ENCODE measurements at regions not wholly inside any gene's neighbourhood (a gene's known extent, or its start where the extent isn't known, plus 50 kb on each side); places are given as distances from the start of the nearest gene placed in this dataset.

DNA sequence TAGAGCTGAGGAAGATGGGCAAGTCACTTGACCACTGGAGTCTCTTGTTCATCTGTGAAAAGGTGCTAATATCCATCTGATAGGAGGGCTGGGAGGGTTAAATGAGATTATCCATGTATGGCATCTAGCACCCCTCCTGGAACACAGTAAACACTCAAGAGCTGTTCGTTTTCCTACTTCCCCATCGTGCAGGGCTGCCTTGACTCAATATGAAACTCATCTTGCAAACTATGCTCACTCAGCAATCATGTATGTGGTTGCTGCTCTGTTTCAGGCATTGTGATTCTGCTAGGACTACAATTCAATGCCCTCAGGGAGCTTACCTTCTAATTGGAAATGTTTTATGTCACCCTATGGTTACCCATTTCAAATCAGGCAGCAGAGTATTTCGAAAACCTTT lies 395.6 kb downstream of the BCAT1 start:
- TF ChIP-seq, protein P1, sequence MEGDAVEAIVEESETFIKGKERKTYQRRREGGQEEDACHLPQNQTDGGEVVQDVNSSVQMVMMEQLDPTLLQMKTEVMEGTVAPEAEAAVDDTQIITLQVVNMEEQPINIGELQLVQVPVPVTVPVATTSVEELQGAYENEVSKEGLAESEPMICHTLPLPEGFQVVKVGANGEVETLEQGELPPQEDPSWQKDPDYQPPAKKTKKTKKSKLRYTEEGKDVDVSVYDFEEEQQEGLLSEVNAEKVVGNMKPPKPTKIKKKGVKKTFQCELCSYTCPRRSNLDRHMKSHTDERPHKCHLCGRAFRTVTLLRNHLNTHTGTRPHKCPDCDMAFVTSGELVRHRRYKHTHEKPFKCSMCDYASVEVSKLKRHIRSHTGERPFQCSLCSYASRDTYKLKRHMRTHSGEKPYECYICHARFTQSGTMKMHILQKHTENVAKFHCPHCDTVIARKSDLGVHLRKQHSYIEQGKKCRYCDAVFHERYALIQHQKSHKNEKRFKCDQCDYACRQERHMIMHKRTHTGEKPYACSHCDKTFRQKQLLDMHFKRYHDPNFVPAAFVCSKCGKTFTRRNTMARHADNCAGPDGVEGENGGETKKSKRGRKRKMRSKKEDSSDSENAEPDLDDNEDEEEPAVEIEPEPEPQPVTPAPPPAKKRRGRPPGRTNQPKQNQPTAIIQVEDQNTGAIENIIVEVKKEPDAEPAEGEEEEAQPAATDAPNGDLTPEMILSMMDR (IDR thresholded peaks at IDR 0.05): no peak
- no peak for TF ChIP-seq EZH2 (IDR thresholded peaks at IDR 0.05)
- no peak for TF ChIP-seq EZH2phosphoT487 (IDR thresholded peaks at IDR 0.05)

All from neural progenitor cell (in vitro differentiated cells).